HG03175 (cell line): ENCODE measurements at regions not wholly inside any gene's neighbourhood (a gene's known extent, or its start where the extent isn't known, plus 50 kb on each side); places are given as distances from the start of the nearest gene placed in this dataset.
"Not testable (repeated sequence)": the region's sequence is repeated elsewhere in the genome, so short reads cannot be mapped to it uniquely, and the experiment has no call there.

Source experiments
- ATAC-seq: cut with Tn5 transposase; IDR thresholded peaks from one replicate; pipeline ENCODE4 v1.9.1; 2021; ENCODE audit warnings: mild to moderate bottlenecking, moderate library complexity; ENCODE audit not compliant: unreplicated experiment

DNA sequence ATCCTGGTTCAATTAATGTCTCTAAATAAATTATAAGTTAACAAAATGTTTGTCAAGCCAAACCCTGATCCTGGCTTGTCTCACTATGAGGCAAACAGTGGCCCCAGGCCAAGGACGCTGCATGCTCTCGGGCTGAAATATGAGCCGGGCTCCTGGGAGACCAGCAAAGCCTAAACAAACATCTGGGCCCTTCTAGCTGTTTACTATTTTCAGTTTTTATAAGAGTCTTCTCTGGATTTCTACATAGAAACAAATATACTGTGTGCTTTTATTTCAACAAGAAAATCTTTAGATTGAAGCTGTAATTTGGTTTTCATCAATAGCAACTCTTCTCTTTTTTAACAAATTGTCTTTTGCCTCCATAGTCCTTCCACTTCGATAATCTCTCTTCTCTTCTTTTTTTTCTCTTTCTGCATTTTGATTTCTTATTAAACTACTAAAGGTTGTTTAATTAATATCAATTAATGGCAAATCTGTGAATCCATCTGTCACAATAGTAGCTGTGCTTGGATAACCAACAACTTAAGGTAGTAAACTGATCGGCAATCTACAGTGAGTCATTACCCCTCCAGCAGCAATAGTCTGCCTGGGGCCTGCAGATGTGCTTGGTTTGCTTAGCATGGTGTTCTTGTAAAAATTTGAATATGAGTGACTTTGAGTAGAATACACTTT, 83.3 kb upstream of the DNAJC1 start:
- no peak for ATAC-seq

DNA sequence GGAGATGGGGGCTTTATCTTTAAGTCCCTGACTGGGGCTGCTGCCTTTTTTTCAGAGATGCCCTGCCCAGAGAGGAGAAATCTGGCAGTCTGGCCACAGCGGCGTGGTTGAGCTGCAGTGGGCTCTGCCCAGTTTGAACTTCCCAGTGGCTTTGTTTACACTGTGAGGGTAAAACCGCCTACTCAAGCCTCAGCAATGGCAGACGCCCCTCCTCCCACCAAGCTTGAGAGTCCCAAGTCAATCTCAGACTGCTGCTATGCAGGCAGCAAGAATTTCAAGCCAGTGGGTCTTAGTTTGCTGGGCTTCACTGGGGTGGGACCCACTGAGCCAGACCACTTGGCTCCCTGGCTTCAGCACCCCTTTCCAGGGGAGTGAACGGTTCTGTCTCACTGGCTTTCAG, 76.4 kb upstream of the DNAJC1 start:
- not testable (repeated sequence) for ATAC-seq

DNA sequence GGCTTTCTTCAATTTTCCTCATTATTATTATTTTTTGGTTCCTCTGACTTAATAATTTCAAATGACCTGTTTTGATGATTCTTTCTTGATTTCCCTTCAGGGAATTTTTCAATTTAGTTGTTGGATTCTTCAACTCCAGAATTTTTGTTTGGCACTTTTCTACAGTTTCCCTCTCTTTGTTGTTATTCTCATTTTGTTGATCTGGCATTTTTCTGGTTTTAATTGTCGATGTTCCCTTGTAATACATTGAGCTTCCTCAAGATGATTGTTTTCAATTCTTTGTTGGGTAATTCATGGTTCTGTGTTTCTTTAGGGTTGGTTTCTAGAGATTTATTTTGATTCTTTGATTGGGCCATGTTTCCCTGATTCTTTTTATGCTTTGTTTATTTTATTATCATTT, 67.8 kb upstream of the DNAJC1 start:
- no peak for ATAC-seq

DNA sequence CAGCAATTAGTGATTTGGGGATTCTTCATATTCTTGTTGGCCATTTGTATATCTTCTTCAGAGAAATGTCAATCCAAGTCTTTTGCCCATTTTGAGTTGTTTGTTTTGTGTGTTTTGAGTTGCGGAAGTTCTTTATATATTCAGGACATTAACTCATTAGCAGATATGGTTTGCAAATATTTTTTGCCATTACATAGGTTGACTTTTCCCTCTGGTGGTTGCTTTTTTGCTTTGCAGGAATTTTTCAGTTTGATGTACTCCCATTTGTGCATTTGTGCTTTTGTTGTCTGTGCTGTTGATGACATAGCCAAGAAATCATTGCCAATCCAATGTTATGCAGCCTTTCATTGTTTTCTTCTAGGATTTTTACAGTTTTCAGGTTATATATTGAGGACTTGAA, 63.6 kb upstream of the DNAJC1 start:
- ATAC-seq = no peak

DNA sequence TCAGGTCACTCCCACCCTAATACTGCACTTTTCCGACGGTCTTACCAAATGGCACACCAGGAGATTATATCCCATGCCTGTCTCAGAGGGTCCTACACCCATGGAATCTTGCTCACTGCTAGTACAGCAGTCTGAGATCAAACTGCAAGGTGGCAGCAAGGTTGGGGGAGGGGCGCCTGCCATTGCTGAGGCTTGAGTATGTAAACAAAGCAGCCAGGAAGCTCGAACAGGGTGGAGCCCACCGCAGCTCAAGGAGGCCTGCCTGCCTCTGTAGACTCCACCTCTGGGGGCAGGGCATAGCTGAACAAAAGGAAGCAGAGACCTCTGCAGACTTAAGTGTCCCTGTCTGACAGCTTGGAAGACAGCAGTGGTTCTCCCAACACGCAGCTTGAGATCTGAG, 57.5 kb upstream of the DNAJC1 start:
- ATAC-seq = not testable (repeated sequence)

DNA sequence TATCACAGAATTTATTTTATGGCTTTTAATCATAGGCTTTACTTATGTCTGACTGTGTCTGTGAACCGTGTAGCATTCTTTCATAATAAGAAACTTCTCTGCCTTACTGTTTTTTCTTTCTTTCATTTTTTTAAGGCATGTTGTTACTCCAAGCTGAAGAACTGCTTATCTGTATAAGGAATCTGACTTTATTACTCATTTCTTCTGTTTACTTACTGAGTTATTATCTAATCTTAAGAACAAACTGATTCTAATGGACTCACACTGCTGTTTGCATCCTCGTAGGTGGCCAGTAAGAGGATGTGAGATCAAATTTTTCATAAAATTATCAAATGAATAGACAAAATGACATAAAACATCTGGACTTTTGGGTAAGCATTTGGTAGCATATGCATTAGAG, 54.7 kb upstream of the DNAJC1 start:
- no peak for ATAC-seq

DNA sequence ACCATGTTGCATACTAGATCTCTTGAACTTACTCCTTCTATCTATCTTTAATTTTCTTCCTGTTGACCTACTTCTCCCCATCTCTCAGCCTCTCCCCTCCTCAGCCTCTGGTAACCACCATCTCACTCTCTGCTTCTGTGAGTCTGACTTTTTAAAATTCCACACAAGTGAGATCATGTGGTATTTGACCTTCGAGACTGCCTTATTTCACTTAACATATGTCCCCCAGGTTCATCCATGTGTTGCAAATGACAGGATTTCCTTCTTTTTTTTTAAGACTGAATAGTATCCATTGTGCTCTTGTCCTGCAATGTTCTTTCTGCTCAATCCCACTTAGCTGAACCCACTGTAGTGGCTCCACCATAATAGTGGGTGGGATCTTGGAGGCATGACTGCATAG, 51.4 kb upstream of the DNAJC1 start:
- ATAC-seq = no peak
